ENCODE measurements at regions not wholly inside any gene's neighbourhood (a gene's known extent, or its start where the extent isn't known, plus 50 kb on each side); places are given as distances from the start of the nearest gene placed in this dataset.
"Not testable (repeated sequence)": the region's sequence is repeated elsewhere in the genome, so short reads cannot be mapped to it uniquely, and the experiment has no call there.

- ATAC-seq = no peak
- no peak for DNase-seq
- intact Hi-C loops (cut with DNase I, micrococcal nuclease) = no loop called here
Observed at GRCh38 chr7:67301667-67302066, 305.0 kb downstream of the TYW1 start.

- peak; percentile 100 for DNase-seq
- intact Hi-C loops (cut with DNase I, micrococcal nuclease) = no loop called here
- ATAC-seq = peak; percentile 92
Observed at GRCh38 chr7:67302113-67303039, 305.7 kb downstream of the TYW1 start.

GRCh38 chr7:67304846-67305245, 308.2 kb downstream of the TYW1 start:
- ATAC-seq; intact Hi-C loops (cut with DNase I, micrococcal nuclease); DNase-seq: not testable (repeated sequence)

- intact Hi-C loops (cut with DNase I, micrococcal nuclease) = no loop called here
- no peak for DNase-seq
- no peak for ATAC-seq
Observed at GRCh38 chr7:67306331-67306730, 309.7 kb downstream of the TYW1 start.

- DNase-seq = no peak
- intact Hi-C loops (cut with DNase I, micrococcal nuclease) = no loop called here
Observed at GRCh38 chr7:67309764-67310549, 313.3 kb downstream of the TYW1 start.

DNA sequence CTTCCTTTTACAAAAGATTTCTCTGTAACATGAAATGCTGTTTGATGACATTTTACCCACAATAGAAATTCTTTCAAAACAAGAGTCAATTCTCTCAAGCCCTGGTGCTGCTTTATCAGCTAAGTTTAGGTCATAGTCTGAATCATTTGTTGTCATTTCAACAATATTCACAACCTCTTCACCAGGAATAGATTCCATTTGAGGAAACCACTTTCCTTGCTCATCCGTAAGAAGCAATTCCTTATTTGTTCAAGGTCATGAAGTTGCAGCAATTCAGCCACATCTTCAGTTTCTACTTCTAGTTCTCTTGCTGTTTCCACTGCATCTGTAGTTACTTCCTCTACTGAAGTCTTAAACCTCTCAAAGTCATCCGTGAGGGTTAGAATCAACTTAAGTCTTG, 315.3 kb downstream of the TYW1 start:
- intact Hi-C loops (cut with DNase I, micrococcal nuclease) = no loop called here
- DNase-seq (no peak), ATAC-seq (no peak)

More at GRCh38 chr7:67309764-67310549, 313.3 kb downstream of the TYW1 start:
- ATAC-seq = no peak

- intact Hi-C loops (cut with DNase I, micrococcal nuclease) = no loop called here
- ATAC-seq (no peak), DNase-seq (no peak)
Observed at GRCh38 chr7:67313213-67313612, 316.6 kb downstream of the TYW1 start.

DNA sequence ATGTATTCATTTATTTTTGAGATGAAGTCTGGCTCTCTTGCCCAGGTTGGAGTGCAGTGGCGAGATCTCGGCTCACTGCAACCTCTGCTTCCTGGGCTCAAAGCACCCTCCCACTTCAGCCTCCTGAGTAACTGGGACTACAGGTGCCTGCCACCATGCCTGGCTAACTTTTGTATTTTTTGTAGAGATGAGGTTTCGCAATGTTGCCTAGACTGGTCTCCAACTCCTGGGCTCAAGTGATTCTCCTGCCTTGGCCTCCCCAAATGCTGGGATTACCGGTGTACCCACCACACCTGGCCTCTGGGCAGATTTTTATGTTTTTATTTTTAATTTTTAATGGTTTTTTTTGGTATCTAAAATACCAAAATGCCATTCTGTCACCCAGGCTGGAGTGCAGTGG, 320.3 kb downstream of the TYW1 start:
- DNase-seq; ATAC-seq; intact Hi-C loops (cut with DNase I, micrococcal nuclease): not testable (repeated sequence)

- intact Hi-C loops (cut with DNase I, micrococcal nuclease); DNase-seq: not testable (repeated sequence)
- ATAC-seq = peak; percentile 91
Observed at GRCh38 chr7:67328257-67328656, 331.6 kb downstream of the TYW1 start.

DNA sequence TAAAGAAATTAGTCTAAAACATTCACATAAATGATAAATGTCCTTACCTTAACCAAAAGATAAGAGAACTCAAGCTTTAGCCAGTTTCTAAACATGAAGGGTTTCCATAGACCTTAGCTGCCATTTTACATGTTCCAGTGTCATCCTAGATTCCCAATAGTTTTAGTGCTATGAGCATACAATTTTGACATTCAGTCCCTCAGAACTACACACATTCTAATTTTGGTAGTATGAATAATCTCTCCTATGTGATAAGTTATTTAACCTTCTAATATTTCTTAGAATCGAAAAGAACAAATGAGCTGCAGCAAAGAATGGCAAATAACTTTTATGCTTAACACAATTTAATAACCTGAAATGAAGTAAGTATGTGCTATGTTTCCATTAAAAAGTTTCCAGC, 338.5 kb downstream of the TYW1 start:
- DNase-seq; intact Hi-C loops (cut with DNase I, micrococcal nuclease); ATAC-seq: not testable (repeated sequence)

GRCh38 chr7:67335663-67336062, 339.0 kb downstream of the TYW1 start:
- ATAC-seq; DNase-seq; intact Hi-C loops (cut with DNase I, micrococcal nuclease): not testable (repeated sequence)

- DNase-seq; intact Hi-C loops (cut with DNase I, micrococcal nuclease); ATAC-seq: not testable (repeated sequence)
Observed at GRCh38 chr7:67338545-67338944, 341.9 kb downstream of the TYW1 start.

DNA sequence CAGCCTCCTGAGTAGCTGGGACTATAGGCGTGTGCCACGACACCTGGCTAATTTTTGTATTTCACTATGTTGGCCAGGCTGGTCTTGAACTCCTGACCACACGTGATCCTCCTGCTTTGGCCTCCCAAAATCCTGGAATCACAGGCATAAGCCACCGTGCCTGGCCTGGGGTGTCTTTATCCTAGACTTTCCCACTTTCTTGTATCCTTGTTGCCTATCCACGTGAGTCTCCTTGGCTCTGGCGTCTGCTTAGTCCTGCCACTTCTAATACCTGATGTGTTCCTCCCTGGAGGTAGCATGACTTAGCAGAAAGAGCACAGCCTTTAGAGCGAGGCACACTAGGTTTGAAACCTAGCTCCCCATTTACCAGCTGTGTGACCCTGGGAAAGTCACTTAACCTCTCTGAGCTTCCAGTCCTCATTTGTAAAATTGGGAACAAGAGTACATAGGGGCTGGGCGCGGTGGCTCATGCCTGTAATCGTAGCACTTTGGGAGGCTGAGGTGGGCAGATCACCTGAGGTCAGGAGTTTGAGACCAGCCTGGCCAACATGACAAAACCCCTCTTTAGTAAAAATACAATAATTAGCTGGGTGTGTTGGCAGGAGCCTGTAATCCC, 344.6 kb downstream of the TYW1 start:
- no peak for DNase-seq
- intact Hi-C loops (cut with DNase I, micrococcal nuclease) = no loop called here
- ATAC-seq = no peak

GRCh38 chr7:67343114-67343513, 346.5 kb downstream of the TYW1 start:
- no peak for DNase-seq
- no peak for ATAC-seq
- intact Hi-C loops (cut with DNase I, micrococcal nuclease) = no loop called here

DNA sequence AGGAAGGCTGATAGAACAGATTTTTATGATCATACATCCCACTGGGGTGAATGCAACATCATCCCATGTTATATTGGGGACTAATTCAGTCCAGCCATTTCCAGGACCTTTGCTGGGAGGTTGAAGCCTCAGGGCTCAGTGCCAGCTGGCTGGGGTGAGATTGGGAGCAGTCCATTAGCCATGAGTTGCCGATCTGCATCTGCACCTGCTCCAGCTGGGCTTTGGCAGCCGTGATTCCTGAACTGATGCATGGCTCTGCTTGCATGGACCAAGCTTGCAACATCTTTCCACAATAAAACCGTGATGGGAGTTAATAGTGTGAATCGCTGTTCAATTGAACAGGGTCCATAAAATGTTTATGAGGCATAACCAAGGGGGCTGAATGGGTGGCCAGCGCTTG, 346.9 kb downstream of the TYW1 start:
- DNase-seq (no peak), ATAC-seq (no peak)
- intact Hi-C loops (cut with DNase I, micrococcal nuclease) = no loop called here

DNA sequence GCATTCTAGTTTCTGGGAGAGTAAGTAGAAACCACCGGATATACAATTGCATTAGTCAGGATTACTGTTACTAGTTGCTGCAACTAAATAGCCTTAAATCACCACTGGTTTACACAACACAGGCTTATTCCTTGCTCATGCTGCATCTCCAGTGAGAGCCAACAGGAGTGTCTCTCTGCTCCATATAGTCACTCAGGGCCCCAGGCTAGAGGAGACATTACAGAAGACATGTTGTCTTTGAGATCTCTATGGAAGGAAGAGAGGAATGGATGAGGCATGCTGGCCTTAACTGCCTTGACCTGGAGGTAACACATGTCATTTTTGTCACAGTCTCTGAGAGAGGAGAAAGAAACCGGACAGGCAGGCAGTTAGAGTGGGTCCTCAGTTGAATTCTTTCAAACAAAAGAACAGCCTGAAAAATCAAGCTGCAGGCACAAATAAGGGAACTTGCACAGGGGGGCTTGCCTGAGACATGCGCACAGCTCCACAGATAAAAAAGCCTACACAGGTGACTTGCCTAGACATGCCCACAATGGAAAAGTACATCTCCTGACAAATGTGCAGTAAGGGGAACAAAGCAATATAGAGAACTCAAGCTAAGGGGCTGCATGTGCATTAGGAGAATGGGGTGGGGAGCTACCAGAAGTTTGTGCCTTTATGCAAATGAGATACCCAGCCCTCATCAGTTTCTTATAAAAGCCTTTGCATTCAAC, 348.0 kb downstream of the TYW1 start:
- intact Hi-C loops (cut with DNase I, micrococcal nuclease) = no loop called here
- DNase-seq (no peak), ATAC-seq (no peak)

- DNase-seq (no peak), ATAC-seq (no peak)
- intact Hi-C loops (cut with DNase I, micrococcal nuclease) = no loop called here
Observed at GRCh38 chr7:67346126-67346525, 349.5 kb downstream of the TYW1 start.

GRCh38 chr7:67346876-67347275, 350.2 kb downstream of the TYW1 start:
- intact Hi-C loops (cut with DNase I, micrococcal nuclease) = no loop called here
- ATAC-seq = no peak
- DNase-seq = no peak

- ATAC-seq (no peak), DNase-seq (no peak)
- intact Hi-C loops (cut with DNase I, micrococcal nuclease) = no loop called here
Observed at GRCh38 chr7:67348171-67348570, 351.5 kb downstream of the TYW1 start.
